ENCODE measurements at regions not wholly inside any gene's neighbourhood (a gene's known extent, or its start where the extent isn't known, plus 50 kb on each side); places are given as distances from the start of the nearest gene placed in this dataset.

DNA sequence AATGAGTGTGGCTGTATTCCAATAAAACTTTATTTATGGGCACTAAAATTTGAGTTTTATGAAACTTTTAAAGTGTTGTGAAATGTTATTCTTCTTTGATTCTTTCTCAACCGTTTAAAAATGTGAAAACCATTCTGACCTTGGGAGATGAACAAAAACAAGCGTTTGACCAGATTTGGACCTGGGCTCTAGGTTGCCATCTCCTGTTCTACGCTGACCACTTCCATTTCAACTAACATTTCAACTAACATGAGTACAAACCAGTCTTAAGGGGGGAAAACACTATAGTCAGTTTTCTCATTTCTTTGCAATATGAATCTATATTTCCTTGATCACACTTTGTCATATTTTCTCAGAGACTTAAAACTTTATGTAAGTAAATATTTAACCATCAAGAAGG is 118.4 kb upstream of the IRX5 start:
- no peak overlapping the region for H3K9ac ChIP-seq (ENCODE audit: low read length)
- H3K4me2 ChIP-seq (ENCODE audit: low read length), result no peak overlapping the region
- TF ChIP-seq RAD21 (conservative IDR thresholded peaks at IDR 0.05) (no peak), EZH2 (IDR thresholded peaks at IDR 0.05; ENCODE audit: borderline replicate concordance, insufficient read depth, low read length, poor library complexity, severe bottlenecking) (no peak), SMC3 (conservative IDR thresholded peaks at IDR 0.05; ENCODE audit: poor library complexity) (no peak), MXI1 (conservative IDR thresholded peaks at IDR 0.05; ENCODE audit: poor library complexity, severe bottlenecking) (no peak), TAF1 (IDR thresholded peaks at IDR 0.05; ENCODE audit: low read depth) (no peak), POLR2AphosphoS5 (IDR thresholded peaks at IDR 0.05) (no peak), EP300 (conservative IDR thresholded peaks at IDR 0.05; ENCODE audit: poor library complexity, severe bottlenecking) (no peak)
- TF ChIP-seq, protein P1, sequence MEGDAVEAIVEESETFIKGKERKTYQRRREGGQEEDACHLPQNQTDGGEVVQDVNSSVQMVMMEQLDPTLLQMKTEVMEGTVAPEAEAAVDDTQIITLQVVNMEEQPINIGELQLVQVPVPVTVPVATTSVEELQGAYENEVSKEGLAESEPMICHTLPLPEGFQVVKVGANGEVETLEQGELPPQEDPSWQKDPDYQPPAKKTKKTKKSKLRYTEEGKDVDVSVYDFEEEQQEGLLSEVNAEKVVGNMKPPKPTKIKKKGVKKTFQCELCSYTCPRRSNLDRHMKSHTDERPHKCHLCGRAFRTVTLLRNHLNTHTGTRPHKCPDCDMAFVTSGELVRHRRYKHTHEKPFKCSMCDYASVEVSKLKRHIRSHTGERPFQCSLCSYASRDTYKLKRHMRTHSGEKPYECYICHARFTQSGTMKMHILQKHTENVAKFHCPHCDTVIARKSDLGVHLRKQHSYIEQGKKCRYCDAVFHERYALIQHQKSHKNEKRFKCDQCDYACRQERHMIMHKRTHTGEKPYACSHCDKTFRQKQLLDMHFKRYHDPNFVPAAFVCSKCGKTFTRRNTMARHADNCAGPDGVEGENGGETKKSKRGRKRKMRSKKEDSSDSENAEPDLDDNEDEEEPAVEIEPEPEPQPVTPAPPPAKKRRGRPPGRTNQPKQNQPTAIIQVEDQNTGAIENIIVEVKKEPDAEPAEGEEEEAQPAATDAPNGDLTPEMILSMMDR (IDR thresholded peaks at IDR 0.05; ENCODE audit: poor library complexity, severe bottlenecking), result no peak
- TF ChIP-seq, protein P2, sequence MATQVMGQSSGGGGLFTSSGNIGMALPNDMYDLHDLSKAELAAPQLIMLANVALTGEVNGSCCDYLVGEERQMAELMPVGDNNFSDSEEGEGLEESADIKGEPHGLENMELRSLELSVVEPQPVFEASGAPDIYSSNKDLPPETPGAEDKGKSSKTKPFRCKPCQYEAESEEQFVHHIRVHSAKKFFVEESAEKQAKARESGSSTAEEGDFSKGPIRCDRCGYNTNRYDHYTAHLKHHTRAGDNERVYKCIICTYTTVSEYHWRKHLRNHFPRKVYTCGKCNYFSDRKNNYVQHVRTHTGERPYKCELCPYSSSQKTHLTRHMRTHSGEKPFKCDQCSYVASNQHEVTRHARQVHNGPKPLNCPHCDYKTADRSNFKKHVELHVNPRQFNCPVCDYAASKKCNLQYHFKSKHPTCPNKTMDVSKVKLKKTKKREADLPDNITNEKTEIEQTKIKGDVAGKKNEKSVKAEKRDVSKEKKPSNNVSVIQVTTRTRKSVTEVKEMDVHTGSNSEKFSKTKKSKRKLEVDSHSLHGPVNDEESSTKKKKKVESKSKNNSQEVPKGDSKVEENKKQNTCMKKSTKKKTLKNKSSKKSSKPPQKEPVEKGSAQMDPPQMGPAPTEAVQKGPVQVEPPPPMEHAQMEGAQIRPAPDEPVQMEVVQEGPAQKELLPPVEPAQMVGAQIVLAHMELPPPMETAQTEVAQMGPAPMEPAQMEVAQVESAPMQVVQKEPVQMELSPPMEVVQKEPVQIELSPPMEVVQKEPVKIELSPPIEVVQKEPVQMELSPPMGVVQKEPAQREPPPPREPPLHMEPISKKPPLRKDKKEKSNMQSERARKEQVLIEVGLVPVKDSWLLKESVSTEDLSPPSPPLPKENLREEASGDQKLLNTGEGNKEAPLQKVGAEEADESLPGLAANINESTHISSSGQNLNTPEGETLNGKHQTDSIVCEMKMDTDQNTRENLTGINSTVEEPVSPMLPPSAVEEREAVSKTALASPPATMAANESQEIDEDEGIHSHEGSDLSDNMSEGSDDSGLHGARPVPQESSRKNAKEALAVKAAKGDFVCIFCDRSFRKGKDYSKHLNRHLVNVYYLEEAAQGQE (IDR thresholded peaks at IDR 0.05; ENCODE audit: borderline replicate concordance), result no peak
- no peak overlapping the region for H2AFZ ChIP-seq (ENCODE audit: low read depth, low read length)
- H3K27me3 ChIP-seq (ENCODE audit: insufficient read depth, low read depth, low read length), result no peaks in the 10 kb centered on the region
- no peaks in the 10 kb centered on the region for H3K79me2 ChIP-seq (replicated peaks; ENCODE audit: insufficient read depth, low read length)
- no peaks in the 10 kb centered on the region for H3K9me2 ChIP-seq (ENCODE audit: insufficient read depth, low read length)
- no peaks in the 10 kb centered on the region for H3F3A ChIP-seq (ENCODE audit: insufficient read depth, low read length, poor library complexity, severe bottlenecking)
- H3K9me3 ChIP-seq (ENCODE audit: low read length), result no peaks in the 10 kb centered on the region
- no peaks in the 10 kb centered on the region for H3K36me3 ChIP-seq (ENCODE audit: insufficient read depth, low read length)
- H3K27ac ChIP-seq (ENCODE audit: low read length), result no peak overlapping the region
- no peak overlapping the region for H3K4me3 ChIP-seq (ENCODE audit: low read length)
- no peaks in the 10 kb centered on the region for H4K20me1 ChIP-seq (ENCODE audit: insufficient read depth)

DNA sequence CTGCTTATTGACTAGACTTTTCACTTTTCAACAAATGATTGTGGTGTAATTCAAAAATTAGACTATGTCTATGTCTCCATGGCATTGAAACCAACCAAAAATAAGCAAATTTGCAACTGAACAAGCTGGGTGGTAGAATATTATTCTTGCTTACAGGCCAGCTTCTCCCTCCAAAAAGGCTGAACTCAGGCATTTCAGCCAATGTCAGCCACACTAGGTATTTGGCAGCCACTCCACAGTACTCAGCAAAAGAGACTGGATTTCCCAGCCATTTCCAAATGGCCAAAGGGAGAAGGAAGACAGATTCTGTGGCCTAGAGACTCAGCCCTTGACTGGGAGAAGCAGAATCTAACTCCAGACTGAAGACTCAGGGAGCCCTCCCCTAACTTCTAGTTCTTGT is 121.8 kb upstream of the IRX5 start:
- Histone ChIP-seq H4K20me1 (ENCODE audit: insufficient read depth) (no peaks in the 10 kb centered on the region), H3K9me3 (ENCODE audit: low read length) (no peaks in the 10 kb centered on the region)

More for the DNA sequence above, 121.8 kb upstream of the IRX5 start:
- Histone ChIP-seq H3K27ac (ENCODE audit: low read length) (no peak overlapping the region), H2AFZ (ENCODE audit: low read depth, low read length) (no peak overlapping the region), H3K27me3 (ENCODE audit: insufficient read depth, low read depth, low read length) (no peaks in the 10 kb centered on the region), H3F3A (ENCODE audit: insufficient read depth, low read length, poor library complexity, severe bottlenecking) (no peaks in the 10 kb centered on the region), H3K36me3 (ENCODE audit: insufficient read depth, low read length) (no peaks in the 10 kb centered on the region), H3K79me2 (replicated peaks; ENCODE audit: insufficient read depth, low read length) (no peaks in the 10 kb centered on the region), H3K9me2 (ENCODE audit: insufficient read depth, low read length) (no peaks in the 10 kb centered on the region), H3K4me3 (ENCODE audit: low read length) (no peak overlapping the region), H3K9ac (ENCODE audit: low read length) (no peak overlapping the region), H3K4me2 (ENCODE audit: low read length) (no peak overlapping the region)
- TF ChIP-seq RAD21 (conservative IDR thresholded peaks at IDR 0.05), result no peak
- no peak for TF ChIP-seq EP300 (conservative IDR thresholded peaks at IDR 0.05; ENCODE audit: poor library complexity, severe bottlenecking)
- TF ChIP-seq, protein P2 (IDR thresholded peaks at IDR 0.05; ENCODE audit: borderline replicate concordance), result no peak
- TF ChIP-seq, protein P1 (IDR thresholded peaks at IDR 0.05; ENCODE audit: poor library complexity, severe bottlenecking), result no peak
- no peak for TF ChIP-seq SMC3 (conservative IDR thresholded peaks at IDR 0.05; ENCODE audit: poor library complexity)
- no peak for TF ChIP-seq MXI1 (conservative IDR thresholded peaks at IDR 0.05; ENCODE audit: poor library complexity, severe bottlenecking)
- TF ChIP-seq TAF1 (IDR thresholded peaks at IDR 0.05; ENCODE audit: low read depth), result no peak
- no peak for TF ChIP-seq POLR2AphosphoS5 (IDR thresholded peaks at IDR 0.05)
- no peak for TF ChIP-seq EZH2 (IDR thresholded peaks at IDR 0.05; ENCODE audit: borderline replicate concordance, insufficient read depth, low read length, poor library complexity, severe bottlenecking)
